ENCODE measurements at regions not wholly inside any gene's neighbourhood (a gene's known extent, or its start where the extent isn't known, plus 50 kb on each side); places are given as distances from the start of the nearest gene placed in this dataset.
"Not testable (repeated sequence)": the region's sequence is repeated elsewhere in the genome, so short reads cannot be mapped to it uniquely, and the experiment has no call there.

- H3K36me3 ChIP-seq = no peaks in the 10 kb centered on the region
- DNase-seq = no peak
- WGBS, 2 donors = 53% methylated on average over 2 of the region's 2 CpGs
- H3K27ac ChIP-seq = no peak overlapping the region
- H3K4me3 ChIP-seq (replicated peaks in 1 of 3) = no peak overlapping the region
- peaks cover 0 to 2% of the 10 kb centered on the region in 2 donors for H3K4me1 ChIP-seq
- H3K27me3 ChIP-seq = no peaks in the 10 kb centered on the region
- intact Hi-C loops (cut with DNase I) = loop anchor here (10.0 kb wide), 1 partner anchor 625 kb away; no protein-coding TSS in a partner anchor
- H3K9me3 ChIP-seq = no peaks in the 10 kb centered on the region
- TF ChIP-seq CTCF (IDR thresholded peaks at IDR 0.05) (no peak), POLR2A (IDR thresholded peaks at IDR 0.05) (no peak)
These were observed 274.2 kb downstream of the TTC6 start for GRCh38 chr14:37869633-37870032.

GRCh38 chr14:37870170-37870569 lies 274.7 kb downstream of the TTC6 start:
- 95 to 99% methylated on average over 5 of the region's 5 CpGs for WGBS, 2 donors
- no peak overlapping the region for H3K4me3 ChIP-seq (replicated peaks in 1 of 3)
- no peak for TF ChIP-seq CTCF (IDR thresholded peaks at IDR 0.05)
- no peaks in the 10 kb centered on the region for H3K9me3 ChIP-seq
- H3K4me1 ChIP-seq = peaks cover 0 to 4% of the 10 kb centered on the region in 2 donors
- H3K36me3 ChIP-seq = no peaks in the 10 kb centered on the region
- no peaks in the 10 kb centered on the region for H3K27me3 ChIP-seq
- H3K27ac ChIP-seq = no peak overlapping the region
- DNase-seq = no peak
- intact Hi-C loops (cut with DNase I) = loop anchor here (10.0 kb wide), 1 partner anchor 625 kb away; no protein-coding TSS in a partner anchor

GRCh38 chr14:37870632-37871346 lies 275.4 kb downstream of the TTC6 start:
- H3K36me3 ChIP-seq = no peaks in the 10 kb centered on the region
- H3K27ac ChIP-seq = no peak overlapping the region
- H3K4me3 ChIP-seq (replicated peaks in 1 of 3) = no peak overlapping the region
- H3K9me3 ChIP-seq = no peaks in the 10 kb centered on the region
- TF ChIP-seq CTCF (IDR thresholded peaks at IDR 0.05) (no peak), POLR2A (IDR thresholded peaks at IDR 0.05) (no peak)
- intact Hi-C loops (cut with DNase I) = loop anchor here (10.0 kb wide), 1 partner anchor 626 kb away; no protein-coding TSS in a partner anchor
- H3K4me1 ChIP-seq = peaks cover 0 to 4% of the 10 kb centered on the region in 2 donors
- 46 to 49% methylated on average over 11 of the region's 11 CpGs for WGBS, 2 donors
- DNase-seq = no peak
- H3K27me3 ChIP-seq = no peaks in the 10 kb centered on the region

GRCh38 chr14:37874065-37874428 lies 278.6 kb downstream of the TTC6 start:
- WGBS, 2 donors = 93 to 94% methylated on average over 10 of the region's 10 CpGs
- H3K27me3 ChIP-seq; H3K4me1 ChIP-seq; H3K27ac ChIP-seq; DNase-seq; H3K4me3 ChIP-seq (replicated peaks in 1 of 3); H3K9me3 ChIP-seq; H3K36me3 ChIP-seq: not testable (repeated sequence)
- intact Hi-C loops (cut with DNase I) = loop anchor here (10.0 kb wide), 1 partner anchor 629 kb away; no protein-coding TSS in a partner anchor

GRCh38 chr14:37874429-37875109 lies 279.1 kb downstream of the TTC6 start:
- H3K9me3 ChIP-seq = no peaks in the 10 kb centered on the region
- peak; percentile 50 to 92 (median 76) for TF ChIP-seq CTCF (IDR thresholded peaks at IDR 0.05)
- TF ChIP-seq POLR2A (IDR thresholded peaks at IDR 0.05) = no peak
- peak; percentile 75 to 85 for DNase-seq
- no peaks in the 10 kb centered on the region for H3K36me3 ChIP-seq
- H3K4me1 ChIP-seq = peaks cover 0 to 4% of the 10 kb centered on the region in 2 donors
- intact Hi-C loops (cut with DNase I) = loop anchor here (10.0 kb wide), 1 partner anchor 630 kb away; no protein-coding TSS in a partner anchor
- no peaks in the 10 kb centered on the region for H3K27me3 ChIP-seq
- H3K4me3 ChIP-seq (replicated peaks in 1 of 3) = no peak overlapping the region
- no peak overlapping the region for H3K27ac ChIP-seq
- WGBS, 2 donors = 26 to 27% methylated on average over 15 of the region's 15 CpGs
